Liver (tissue), 3 donors: ENCODE measurements at regions not wholly inside any gene's neighbourhood (a gene's known extent, or its start where the extent isn't known, plus 50 kb on each side); places are given as distances from the start of the nearest gene placed in this dataset.

Experiments used
- FOXA1 ChIP-seq: IDR thresholded peaks from 2 replicates; pipeline ENCODE4 v1.6.1; 2016; ENCODE audit warnings: antibody characterized with exemption
- RXRA ChIP-seq, 2 donors: IDR thresholded peaks; 2 replicates each; pipeline ENCODE4 v1.6.1; 2017 to 2018; ENCODE audit warnings: antibody characterized with exemption in 2 of 2, mild to moderate bottlenecking in 1 of 2
- TAF1 ChIP-seq: conservative IDR thresholded peaks from 2 replicates; pipeline ENCODE4 v1.6.1; 2016; ENCODE audit warnings: antibody characterized with exemption, mild to moderate bottlenecking
- TF ChIP-seq, protein P1 (sequence below): fragments of 150-350 bp; IDR thresholded peaks from 2 replicates; pipeline ENCODE4 v1.5.1; 2017; ENCODE audit warnings: improper control_type of control experiment, low read depth, low read length; ENCODE audit not compliant: missing input control
- TF ChIP-seq, protein P2 (sequence below): IDR thresholded peaks from 2 replicates; pipeline ENCODE4 v1.6.1; 2016; ENCODE audit warnings: antibody characterized with exemption
- TF ChIP-seq, protein P3 (sequence below): IDR thresholded peaks from 2 replicates; pipeline ENCODE4 v1.6.1; 2016; ENCODE audit warnings: antibody characterized with exemption
- TF ChIP-seq, protein P4 (sequence below): IDR thresholded peaks from 2 replicates; pipeline ENCODE4 v1.6.1; 2016; ENCODE audit warnings: antibody characterized with exemption, mild to moderate bottlenecking
- donor health status: healthy.
- donor health status: healthy.

DNA sequence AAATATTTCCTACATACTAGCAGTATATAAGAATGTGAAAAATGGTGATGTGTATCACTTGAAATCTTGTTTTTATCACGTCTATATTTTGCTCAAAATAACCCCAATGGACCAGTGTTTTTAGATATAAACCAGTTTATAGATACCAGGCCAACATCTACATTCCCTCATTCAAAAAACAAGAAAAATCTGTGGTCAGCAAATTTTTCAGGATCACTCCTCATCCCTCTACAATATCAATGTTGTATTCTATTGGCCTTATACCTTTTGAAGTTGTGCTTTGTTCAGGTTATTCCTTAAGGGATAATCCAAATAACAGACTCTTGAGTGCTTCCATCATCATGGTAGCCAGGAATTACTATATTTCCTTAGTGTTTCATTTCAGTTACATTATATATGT lies 332.9 kb upstream of the ARRDC4 start:
- TF ChIP-seq, protein P1, sequence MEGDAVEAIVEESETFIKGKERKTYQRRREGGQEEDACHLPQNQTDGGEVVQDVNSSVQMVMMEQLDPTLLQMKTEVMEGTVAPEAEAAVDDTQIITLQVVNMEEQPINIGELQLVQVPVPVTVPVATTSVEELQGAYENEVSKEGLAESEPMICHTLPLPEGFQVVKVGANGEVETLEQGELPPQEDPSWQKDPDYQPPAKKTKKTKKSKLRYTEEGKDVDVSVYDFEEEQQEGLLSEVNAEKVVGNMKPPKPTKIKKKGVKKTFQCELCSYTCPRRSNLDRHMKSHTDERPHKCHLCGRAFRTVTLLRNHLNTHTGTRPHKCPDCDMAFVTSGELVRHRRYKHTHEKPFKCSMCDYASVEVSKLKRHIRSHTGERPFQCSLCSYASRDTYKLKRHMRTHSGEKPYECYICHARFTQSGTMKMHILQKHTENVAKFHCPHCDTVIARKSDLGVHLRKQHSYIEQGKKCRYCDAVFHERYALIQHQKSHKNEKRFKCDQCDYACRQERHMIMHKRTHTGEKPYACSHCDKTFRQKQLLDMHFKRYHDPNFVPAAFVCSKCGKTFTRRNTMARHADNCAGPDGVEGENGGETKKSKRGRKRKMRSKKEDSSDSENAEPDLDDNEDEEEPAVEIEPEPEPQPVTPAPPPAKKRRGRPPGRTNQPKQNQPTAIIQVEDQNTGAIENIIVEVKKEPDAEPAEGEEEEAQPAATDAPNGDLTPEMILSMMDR = no peak
- TF ChIP-seq, protein P2, sequence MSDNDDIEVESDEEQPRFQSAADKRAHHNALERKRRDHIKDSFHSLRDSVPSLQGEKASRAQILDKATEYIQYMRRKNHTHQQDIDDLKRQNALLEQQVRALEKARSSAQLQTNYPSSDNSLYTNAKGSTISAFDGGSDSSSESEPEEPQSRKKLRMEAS = no peak
- TF ChIP-seq, protein P3, sequence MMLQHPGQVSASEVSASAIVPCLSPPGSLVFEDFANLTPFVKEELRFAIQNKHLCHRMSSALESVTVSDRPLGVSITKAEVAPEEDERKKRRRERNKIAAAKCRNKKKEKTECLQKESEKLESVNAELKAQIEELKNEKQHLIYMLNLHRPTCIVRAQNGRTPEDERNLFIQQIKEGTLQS = no peak
- TF ChIP-seq, protein P4, sequence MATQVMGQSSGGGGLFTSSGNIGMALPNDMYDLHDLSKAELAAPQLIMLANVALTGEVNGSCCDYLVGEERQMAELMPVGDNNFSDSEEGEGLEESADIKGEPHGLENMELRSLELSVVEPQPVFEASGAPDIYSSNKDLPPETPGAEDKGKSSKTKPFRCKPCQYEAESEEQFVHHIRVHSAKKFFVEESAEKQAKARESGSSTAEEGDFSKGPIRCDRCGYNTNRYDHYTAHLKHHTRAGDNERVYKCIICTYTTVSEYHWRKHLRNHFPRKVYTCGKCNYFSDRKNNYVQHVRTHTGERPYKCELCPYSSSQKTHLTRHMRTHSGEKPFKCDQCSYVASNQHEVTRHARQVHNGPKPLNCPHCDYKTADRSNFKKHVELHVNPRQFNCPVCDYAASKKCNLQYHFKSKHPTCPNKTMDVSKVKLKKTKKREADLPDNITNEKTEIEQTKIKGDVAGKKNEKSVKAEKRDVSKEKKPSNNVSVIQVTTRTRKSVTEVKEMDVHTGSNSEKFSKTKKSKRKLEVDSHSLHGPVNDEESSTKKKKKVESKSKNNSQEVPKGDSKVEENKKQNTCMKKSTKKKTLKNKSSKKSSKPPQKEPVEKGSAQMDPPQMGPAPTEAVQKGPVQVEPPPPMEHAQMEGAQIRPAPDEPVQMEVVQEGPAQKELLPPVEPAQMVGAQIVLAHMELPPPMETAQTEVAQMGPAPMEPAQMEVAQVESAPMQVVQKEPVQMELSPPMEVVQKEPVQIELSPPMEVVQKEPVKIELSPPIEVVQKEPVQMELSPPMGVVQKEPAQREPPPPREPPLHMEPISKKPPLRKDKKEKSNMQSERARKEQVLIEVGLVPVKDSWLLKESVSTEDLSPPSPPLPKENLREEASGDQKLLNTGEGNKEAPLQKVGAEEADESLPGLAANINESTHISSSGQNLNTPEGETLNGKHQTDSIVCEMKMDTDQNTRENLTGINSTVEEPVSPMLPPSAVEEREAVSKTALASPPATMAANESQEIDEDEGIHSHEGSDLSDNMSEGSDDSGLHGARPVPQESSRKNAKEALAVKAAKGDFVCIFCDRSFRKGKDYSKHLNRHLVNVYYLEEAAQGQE = no peak
- TF ChIP-seq TAF1 = no peak
- no peak for TF ChIP-seq RXRA (IDR thresholded peaks at IDR 0.05)
- no peak for TF ChIP-seq FOXA1
